ENCODE measurements at regions not wholly inside any gene's neighbourhood (a gene's known extent, or its start where the extent isn't known, plus 50 kb on each side); places are given as distances from the start of the nearest gene placed in this dataset.
A peak's percentile ranks its signal among the peaks of the same experiment; 100 is the strongest.

- DNase-seq (ENCODE audit: low spot score), result peak; percentile 53
Measured at GRCh38 chr1:87224201-87224600, 104.5 kb upstream of the LMO4 start.

GRCh38 chr1:87225171-87225570 lies 103.5 kb upstream of the LMO4 start:
- DNase-seq (ENCODE audit: low spot score), result no peak

- DNase-seq (ENCODE audit: low spot score), result peak; percentile 59
Measured at GRCh38 chr1:87226341-87226760, 102.3 kb upstream of the LMO4 start.

- no peak for DNase-seq (ENCODE audit: low spot score)
Measured at GRCh38 chr1:87227651-87228050, 101.0 kb upstream of the LMO4 start.

GRCh38 chr1:87230501-87230900 lies 98.2 kb upstream of the LMO4 start:
- no peak for DNase-seq (ENCODE audit: low spot score)

- DNase-seq (ENCODE audit: low spot score), result no peak
Measured at GRCh38 chr1:87231703-87232367, 96.8 kb upstream of the LMO4 start.

GRCh38 chr1:87236585-87236984 lies 92.1 kb upstream of the LMO4 start:
- DNase-seq (ENCODE audit: low spot score), result no peak

- DNase-seq (ENCODE audit: low spot score), result no peak
Measured at GRCh38 chr1:87239997-87240605, 88.6 kb upstream of the LMO4 start.

GRCh38 chr1:87240661-87241285 lies 87.9 kb upstream of the LMO4 start:
- DNase-seq (ENCODE audit: low spot score), result no peak

- no peak for DNase-seq (ENCODE audit: low spot score)
Measured at GRCh38 chr1:87242445-87243185, 86.1 kb upstream of the LMO4 start.

GRCh38 chr1:87243573-87243972 lies 85.1 kb upstream of the LMO4 start:
- no peak for DNase-seq (ENCODE audit: low spot score)

- no peak for DNase-seq (ENCODE audit: low spot score)
Measured at GRCh38 chr1:87246436-87246835, 82.2 kb upstream of the LMO4 start.

- no peak for DNase-seq (ENCODE audit: low spot score)
Measured at GRCh38 chr1:87249803-87250202, 78.9 kb upstream of the LMO4 start.

GRCh38 chr1:87250336-87250735 lies 78.3 kb upstream of the LMO4 start:
- DNase-seq (ENCODE audit: low spot score), result no peak

- no peak for DNase-seq (ENCODE audit: low spot score)
Measured at GRCh38 chr1:87252406-87252805, 76.3 kb upstream of the LMO4 start.

GRCh38 chr1:87262688-87263087 lies 66.0 kb upstream of the LMO4 start:
- DNase-seq (ENCODE audit: low spot score), result no peak

- no peak for DNase-seq (ENCODE audit: low spot score)
Measured at GRCh38 chr1:87263281-87263680, 65.4 kb upstream of the LMO4 start.

- no peak for DNase-seq (ENCODE audit: low spot score)
Measured at GRCh38 chr1:87263785-87264184, 64.9 kb upstream of the LMO4 start.

GRCh38 chr1:87264976-87265375 lies 63.7 kb upstream of the LMO4 start:
- no peak for DNase-seq (ENCODE audit: low spot score)

- DNase-seq (ENCODE audit: low spot score), result no peak
Measured at GRCh38 chr1:87265786-87266185, 62.9 kb upstream of the LMO4 start.

- DNase-seq (ENCODE audit: low spot score), result no peak
Measured at GRCh38 chr1:87268111-87268510, 60.6 kb upstream of the LMO4 start.

GRCh38 chr1:87269921-87270320 lies 58.8 kb upstream of the LMO4 start:
- DNase-seq (ENCODE audit: low spot score), result no peak

- DNase-seq (ENCODE audit: low spot score), result no peak
Measured at GRCh38 chr1:87273291-87273690, 55.4 kb upstream of the LMO4 start.
